HG02938 (cell line): ENCODE measurements at regions not wholly inside any gene's neighbourhood (a gene's known extent, or its start where the extent isn't known, plus 50 kb on each side); places are given as distances from the start of the nearest gene placed in this dataset.

Experiments used
- ATAC-seq: cut with Tn5 transposase; IDR thresholded peaks from one replicate; pipeline ENCODE4 v1.9.1; 2021; ENCODE audit warnings: mild to moderate bottlenecking, moderate library complexity; ENCODE audit not compliant: unreplicated experiment

DNA sequence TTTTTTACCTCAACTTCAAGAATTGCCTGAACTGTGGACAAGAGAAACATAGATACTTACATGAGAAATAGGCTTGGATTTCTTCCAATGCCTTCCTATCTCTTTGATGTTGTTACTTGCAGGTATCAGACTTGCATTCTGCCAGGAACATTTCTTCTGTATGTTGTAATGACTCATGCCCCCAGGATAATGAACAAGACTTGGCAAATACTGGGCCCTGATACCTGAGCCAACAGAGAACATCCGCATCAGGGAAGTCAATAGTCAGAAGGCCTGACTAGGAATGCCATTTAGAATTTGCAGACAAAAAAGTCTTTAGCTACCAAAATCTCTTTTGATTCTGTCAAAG, 273.7 kb upstream of the KIRREL3 start:
- ATAC-seq = no peak

DNA sequence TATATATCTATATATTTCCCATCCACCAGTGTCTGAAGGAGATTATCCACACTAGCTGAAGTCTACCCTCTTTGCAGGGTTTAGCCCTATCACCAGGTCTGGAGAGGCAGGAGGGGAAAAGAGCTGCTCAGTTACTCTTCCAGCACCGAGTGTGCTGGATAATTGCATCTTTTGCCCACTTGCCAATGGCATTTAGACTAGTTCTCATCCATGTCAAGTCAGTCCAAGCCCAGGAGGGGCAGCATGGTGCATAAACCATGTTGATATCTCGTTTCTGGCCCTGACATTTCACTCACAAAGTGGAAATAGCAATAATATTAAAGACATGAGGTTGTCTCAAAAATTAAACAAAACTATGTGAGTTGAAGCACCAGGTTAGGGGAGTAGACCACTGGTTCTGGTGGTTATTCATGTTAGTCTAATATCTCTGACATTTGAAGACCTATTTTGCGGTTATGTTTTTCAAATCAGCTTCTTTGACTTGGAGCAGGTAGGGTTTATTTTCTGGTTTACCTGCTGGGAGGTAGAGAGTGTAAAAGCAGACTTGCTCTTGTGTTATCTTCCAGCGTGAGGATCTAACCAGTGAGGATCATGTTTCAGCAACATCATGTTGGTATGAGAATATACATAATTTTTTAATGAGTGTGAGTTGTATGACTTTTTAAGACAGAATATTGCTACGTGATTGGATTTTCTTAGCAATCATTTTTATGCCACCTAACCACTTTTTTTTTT, 273.2 kb upstream of the KIRREL3 start:
- ATAC-seq = no peak

DNA sequence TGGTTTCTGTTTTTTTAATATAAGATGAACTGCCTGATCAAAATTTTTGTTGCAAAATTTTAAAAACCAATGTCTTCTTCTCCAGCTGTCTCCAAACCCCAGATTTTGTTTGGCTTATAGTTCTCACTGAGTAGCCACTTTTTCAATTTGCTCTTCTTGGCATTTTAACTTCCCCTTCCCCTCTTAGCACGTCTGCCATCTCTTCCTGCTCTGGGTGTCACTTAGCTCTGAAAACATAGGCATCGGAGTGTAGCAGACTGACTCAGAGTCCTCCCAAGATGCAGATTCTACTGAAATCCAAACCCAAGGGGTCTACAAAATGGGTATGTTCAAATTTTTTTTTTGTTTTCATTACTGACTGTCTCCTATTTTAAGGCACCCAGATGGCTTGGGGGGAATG, 270.3 kb upstream of the KIRREL3 start:
- ATAC-seq = no peak

DNA sequence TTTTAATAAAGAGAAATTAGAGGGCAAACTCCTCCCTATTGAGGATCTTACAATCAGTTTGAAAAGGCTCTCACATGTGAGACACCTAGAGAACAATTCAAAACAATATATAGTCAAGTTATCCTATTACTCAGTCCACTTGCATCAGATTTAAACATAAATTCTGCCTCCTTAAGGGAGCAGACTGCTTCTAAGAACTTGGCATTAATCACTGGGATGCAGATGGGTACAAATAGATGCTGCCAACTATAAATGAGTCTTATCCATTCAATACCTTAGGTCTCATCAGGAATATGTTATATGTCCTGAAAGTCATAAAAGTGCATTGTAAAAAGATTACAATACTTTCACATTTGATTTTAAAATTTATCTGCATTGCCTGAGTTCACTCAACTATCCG, 269.3 kb upstream of the KIRREL3 start:
- ATAC-seq = no peak

DNA sequence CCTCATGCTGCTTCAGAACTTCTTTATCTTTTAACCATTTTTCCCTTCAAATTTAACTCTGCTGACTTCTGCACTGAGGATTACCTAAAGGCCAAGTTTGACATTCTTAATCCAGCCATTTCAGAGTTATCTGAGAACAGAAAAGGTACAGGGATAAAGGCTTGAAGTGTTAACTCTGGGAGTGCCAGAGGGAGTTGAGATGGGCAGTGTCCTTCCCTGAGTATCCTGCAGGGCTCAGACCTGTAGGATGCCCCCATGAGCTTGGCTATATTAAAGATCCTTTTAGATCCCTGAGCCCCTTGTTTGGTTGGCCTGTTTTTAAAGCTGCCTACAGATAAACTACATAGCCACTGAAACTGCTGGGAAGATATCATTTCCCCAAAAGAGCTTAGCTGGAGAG, 268.4 kb upstream of the KIRREL3 start:
- no peak for ATAC-seq

DNA sequence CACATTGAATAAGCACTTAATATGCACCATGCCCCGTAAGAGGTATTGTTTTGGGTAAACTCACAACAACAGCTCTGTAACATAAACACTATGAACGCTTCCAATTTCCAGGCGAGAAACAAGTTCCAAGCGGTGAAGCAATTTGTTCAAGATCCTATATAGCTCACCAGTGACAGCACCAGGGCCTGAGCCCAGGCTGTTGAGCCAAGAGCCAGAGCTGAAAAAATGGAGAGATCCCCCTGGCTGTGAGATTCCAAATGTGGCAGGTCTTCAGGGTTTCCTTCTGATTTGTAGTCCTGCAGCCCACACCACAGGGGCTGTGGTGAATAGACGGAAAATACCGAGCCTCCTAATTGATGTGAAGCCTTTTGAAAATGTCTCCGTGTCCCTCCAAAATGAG, 268.0 kb upstream of the KIRREL3 start:
- no peak for ATAC-seq

DNA sequence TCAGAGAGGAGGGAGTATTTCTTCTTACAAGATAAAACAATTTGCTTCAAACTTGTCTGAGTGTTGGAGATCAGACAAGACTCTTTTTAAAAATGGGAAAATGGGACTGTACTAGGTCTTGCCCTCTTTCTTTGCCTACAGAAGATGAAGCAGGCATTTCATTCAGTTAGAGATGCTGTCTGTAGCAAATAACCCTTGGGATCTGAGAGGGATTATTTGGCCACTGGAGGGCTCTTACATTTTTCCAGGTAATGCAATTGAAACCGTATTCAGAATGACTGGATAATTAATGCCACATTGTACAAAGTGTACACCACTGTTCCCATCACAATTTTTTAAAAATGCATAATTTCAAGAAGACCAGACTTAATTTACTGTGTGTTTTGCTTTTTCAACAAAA, 258.5 kb upstream of the KIRREL3 start:
- no peak for ATAC-seq

DNA sequence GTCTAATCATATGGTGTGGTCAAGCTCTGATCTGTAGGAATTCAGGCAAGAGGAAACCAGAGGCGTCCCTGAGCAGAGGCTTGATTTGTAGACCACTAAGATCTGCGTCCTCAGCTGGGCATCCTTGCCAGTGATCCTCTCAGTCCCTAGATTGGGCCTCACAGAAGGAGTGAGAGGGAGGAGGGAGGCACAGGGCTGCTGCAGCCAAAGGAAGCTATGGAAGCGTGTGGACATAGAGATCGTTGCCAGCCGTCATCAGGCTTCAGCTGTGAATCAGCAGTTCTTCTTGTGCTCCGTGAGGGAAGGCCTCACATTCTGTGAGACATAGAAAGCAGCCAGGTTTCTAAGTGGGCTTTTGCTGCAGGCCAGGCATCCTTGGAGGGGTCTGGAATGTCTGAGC, 254.6 kb upstream of the KIRREL3 start:
- ATAC-seq = no peak

DNA sequence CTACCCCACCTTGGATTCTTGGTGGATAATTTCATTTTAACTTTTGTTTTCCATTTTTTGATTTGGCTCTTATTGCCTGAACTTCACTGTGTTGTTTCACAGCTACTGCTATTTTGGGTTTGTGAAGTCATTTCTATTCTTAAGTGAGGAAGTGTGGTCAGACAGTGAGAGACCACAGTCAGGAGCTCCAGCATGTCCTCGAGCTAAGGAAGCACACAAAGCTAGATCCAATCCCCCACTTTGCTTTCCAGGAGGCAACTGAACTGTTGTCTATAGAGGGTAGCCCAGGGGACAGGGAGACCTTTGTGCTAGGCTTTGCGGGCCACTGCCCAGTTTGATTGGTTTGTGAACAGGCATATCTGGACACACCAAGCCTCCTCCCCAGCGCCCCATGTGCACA, 251.8 kb upstream of the KIRREL3 start:
- ATAC-seq = peak; percentile 77

DNA sequence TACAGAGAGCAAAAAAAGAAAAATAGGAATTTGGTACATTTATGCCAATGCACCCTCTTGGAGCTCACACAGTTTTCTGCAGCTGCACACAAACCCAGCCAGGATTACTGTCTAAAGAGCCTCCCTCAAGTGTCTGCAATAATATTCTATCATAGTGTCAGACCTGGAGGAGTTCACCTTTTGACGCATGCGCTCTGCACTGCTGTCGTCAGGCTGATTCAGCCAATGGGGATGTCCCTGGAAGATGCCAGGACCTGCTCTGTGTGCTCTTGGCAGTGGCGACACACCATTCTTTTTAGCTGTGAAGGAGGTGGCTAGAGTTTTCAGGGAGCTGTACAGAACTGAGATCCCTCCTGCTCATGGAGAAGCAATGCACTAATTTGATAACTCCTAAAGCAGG, 249.0 kb upstream of the KIRREL3 start:
- ATAC-seq = no peak

DNA sequence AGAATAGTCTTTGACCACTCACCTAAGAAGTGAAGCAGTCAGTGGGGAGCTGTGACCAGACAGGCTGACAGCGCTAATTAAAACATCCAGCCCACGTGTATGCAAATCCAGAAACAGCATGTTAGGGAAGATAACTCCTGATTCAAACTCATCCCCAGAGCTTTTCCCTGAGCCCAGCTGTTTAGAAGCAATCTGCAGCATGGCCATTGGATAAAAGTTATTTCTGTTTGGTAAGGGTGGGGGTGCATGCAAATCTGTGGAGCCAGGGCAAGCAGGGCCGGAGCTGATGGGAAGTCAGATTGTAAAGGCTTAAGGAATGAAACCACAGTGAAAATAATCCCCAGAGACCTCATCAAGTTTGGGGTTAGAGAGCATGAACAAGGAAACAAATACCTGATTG, 247.9 kb upstream of the KIRREL3 start:
- no peak for ATAC-seq

DNA sequence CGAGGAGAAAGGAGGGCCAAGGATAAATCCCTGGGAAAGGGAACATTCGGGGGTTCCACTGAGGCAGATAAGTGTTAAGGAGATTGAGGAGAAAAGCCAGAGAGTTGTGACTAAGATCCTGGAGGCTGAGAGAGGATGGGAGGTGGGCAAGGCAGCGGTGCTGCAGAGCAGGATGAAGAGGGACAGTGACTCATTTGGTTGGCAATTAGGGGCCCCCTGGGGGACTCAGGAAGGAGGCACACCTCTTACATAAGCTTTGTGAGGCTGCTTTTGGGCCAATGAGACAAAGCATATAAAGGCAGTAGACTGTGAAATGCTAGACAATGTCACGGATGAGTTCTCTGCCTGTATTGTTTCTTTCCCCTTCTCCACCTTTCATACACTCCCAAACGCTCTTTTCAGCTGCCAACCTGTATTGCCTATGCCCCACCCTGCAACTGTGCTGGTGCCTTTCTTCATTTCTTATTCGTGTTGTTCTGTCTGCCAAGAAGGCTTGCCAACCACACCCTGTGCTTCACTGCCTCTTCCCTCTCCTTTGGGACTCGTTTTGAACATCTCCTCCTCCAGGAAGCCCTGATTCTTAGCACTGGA, 246.8 kb upstream of the KIRREL3 start:
- no peak for ATAC-seq

DNA sequence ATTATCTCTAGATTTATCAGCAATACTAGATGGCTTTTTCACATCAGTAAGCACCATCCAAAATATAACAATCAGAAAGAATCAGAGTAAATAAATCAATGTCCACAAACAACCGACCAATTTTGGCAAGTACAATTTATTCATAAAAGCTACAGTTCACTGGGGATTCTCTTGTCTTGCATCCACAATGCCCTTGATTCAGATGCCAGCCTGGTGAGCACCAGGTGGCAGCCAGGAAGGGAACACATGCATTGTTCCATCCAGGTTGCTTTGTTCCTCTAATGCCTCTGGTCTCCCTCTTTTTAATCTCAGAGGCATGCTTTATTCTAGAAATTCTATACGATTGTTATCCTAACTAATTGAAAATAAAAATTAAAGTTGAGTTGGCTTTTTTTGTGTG, 242.1 kb upstream of the KIRREL3 start:
- ATAC-seq = no peak

DNA sequence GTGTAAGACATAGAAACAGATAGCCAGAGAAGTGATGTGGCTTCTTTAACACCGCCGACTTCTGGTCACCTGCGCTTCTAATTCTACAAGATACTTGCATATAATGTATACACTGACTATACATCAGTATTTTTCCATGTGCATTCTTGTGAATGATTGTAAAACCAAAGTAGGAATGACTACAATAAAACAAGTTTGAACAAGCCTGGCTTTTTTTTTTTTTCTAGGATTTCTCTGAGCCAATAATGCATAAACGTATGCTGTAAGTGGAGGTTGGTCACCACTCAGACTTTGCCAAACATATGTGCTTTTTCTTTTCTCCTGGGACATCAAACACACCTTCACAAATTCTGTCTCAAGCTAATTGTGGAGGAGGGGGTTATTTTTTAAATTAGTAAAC, 237.8 kb upstream of the KIRREL3 start:
- no peak for ATAC-seq

DNA sequence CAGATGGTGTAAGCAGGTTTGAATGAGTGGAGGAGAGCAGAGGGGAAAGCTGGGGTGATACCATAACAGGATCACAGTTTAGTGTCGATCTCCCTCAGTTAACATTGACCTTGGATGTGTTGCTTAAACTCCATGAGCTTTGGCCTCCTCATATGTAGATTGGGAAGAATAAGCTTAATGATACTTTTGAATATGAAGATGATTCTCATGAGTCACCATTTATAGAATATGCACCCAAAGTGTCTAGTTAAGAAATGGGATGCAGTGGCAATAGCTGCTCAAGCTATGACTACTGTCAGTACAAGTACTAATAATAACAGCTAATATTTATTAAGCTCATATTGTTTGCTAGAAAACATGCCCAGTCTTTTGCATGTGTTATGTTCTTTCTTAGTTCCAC, 236.2 kb upstream of the KIRREL3 start:
- no peak for ATAC-seq

DNA sequence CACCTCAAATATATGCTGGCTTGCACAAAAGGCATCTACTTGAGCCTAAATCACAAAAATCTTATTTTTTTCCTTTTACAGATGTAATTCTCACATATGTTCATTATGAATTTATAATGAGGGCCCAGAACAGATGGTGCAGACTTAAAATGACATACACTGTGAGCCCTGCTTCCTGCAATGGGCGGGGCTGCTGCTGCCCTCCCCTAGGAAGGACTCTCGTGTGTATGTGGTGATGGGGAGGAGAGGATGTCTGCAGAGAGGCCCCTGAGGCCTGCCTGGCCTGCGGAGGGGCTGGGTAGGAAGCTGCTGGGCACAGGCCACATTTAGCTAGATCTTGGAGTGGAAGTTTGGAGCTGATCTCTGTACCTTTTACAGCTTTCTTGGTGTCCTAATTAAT, 233.4 kb upstream of the KIRREL3 start:
- no peak for ATAC-seq

DNA sequence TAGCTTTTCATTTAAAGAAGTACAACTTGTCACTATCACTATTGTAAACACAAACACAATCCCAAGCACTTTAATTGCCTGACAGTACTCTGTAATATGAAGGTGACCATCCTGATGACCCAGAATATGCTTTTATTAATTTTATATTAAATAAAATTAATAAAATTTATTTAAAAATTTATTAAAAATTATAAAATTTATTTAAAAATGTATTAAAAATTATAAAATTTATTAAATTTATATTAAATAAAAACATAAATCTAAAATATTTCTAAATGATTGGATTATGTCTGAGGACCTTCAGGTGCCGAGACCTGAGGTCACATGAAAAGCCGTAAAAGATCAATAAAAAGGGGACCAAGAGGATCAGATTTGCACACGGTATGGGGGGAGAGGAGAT, 229.8 kb upstream of the KIRREL3 start:
- no peak for ATAC-seq

DNA sequence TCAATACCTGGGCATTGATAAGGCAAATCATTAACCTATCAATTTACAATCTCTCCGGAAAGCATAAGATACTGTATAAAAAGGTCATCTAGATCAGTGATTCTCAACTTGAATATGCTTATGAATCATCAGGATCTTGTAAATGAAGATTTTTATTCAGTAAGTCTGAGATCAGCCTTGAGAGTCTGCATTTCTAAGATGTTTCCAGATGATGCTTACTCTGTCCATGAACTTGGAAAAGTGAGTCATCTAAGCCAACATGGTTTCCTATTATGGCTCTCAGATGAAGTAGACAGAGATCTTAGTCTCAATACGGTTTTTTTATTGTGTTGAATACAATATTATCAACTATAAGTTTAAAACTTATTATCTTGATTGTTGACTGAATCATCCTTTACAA, 226.4 kb upstream of the KIRREL3 start:
- ATAC-seq = no peak

DNA sequence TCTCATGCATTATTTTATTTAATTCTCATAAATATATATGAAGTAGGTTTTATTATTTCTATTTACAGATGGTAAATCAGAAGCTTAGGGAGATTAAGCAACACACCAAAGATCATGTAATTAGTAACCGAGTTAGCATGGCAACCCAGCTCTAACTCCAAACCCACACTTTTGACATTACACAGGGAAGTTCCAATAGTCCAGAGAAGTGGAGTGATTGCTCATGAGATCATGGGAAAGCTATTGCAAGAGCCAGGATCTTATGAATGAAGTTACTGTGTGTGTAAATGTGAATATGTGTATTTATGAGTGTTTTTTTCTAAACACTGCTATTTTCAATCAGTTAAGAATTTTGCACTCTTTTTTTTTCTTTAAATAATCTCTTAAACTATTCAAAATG, 225.8 kb upstream of the KIRREL3 start:
- no peak for ATAC-seq

DNA sequence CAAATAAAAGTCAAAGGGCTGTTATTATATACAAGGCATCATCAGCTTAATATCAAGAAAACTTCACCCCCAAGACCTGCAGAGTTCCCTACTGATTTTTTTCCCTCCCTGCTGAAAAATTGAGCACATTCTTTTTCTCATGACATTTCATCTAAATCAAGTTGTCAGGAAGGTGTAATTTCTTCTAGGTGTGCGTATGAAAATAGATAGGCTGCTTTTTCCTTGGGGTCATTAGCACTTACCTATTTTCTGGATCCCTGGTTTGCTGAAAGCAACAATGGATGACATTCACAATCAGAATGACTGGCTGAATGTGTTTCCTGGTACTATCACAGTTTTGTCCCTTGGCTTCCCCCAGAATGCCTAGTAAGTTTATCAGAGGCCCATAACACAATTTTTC, 225.0 kb upstream of the KIRREL3 start:
- ATAC-seq = no peak

DNA sequence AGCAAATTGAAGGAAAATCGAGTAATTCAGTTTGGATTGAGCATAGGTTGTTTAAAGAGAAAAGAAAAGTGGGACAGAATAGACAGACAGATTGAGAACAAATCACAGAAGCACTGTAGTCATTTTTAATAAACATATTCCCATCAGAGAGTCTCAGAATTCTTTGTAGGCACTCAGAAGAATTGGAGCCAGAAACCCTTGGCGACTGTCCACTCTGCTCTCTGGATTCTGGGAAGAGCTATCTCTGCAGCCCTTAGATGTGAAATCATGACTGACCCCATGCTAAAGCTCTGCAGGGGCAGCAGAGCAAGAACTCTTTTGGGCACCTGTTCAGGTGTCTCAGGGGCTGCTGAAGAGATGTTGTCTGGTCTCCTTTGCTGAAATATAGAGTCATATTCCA, 223.7 kb upstream of the KIRREL3 start:
- no peak for ATAC-seq

DNA sequence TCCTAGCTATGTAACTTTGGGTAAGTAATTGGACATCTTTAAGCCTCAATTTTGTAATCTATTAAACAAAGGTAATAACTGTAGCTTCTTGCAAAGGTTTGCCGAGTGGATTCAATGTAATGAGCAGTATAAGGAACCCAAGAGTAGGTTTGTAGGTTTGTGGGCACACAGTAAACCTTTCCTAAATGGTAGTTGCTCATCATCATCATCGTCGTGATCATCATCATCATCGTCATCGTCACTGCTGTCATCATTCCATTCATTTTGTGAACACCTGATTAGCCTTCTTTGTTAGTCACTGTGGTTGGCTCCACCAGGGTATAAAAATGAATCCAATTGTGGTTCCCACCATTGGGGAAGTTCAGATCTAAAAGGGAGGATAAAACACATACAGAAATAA, 223.1 kb upstream of the KIRREL3 start:
- no peak for ATAC-seq

DNA sequence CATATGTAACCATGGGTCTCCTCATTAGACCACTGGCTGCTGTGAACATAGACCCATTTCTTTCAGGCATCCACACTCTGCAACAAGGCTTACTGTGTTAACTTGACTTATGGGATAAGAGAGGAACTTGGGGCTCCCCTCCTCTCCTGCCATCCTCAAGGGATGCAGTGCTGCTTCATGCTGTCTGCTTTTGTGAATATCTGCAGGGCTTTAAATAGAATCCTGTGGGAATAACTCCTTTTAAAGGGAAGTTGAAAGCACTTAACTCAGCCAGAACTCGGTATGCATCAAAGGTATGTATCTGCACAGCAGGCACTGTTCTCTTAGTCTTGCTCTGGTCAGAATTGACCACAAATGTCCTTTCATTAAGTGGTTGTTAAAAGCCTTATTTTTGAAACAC, 222.5 kb upstream of the KIRREL3 start:
- ATAC-seq = no peak
